ENCODE measurements at regions not wholly inside any gene's neighbourhood (a gene's known extent, or its start where the extent isn't known, plus 50 kb on each side); places are given as distances from the start of the nearest gene placed in this dataset.

GRCh38 chr1:61609040-61609439 is 115.9 kb downstream of the TM2D1 start:
- Histone ChIP-seq H3K9ac (ENCODE audit: insufficient read depth in 1 of 2, low read length in 2 of 2) (no peak overlapping the region), H3K4me3 (no peak overlapping the region), H3K27ac (ENCODE audit: low read depth in 1 of 2, low read length in 1 of 2) (no peak overlapping the region), H3K4me1 (ENCODE audit: control insufficient read depth in 5 of 5, insufficient read depth in 5 of 5, low read length in 5 of 5) (peaks cover 0 to 1% (median 0%) of the 10 kb centered on the region in 5 donors), H3K27me3 (ENCODE audit: control insufficient read depth in 3 of 3, insufficient read depth in 3 of 3, low read length in 2 of 3) (no peaks in the 10 kb centered on the region), H3K9me3 (ENCODE audit: control insufficient read depth in 4 of 4, insufficient read depth in 3 of 4, low read length in 3 of 4) (no peaks in the 10 kb centered on the region), H3K36me3 (ENCODE audit: control insufficient read depth in 4 of 4, insufficient read depth in 4 of 4, low read length in 4 of 4) (no peaks in the 10 kb centered on the region)
- no peak for TF ChIP-seq CTCF (IDR thresholded peaks at IDR 0.05; ENCODE audit: control extremely low read depth, extremely low read depth)
- DNase-seq (no peak), ATAC-seq (ENCODE audit: insufficient read depth, low FRiP score) (no peak)
- WGBS, 2 donors, result 94 to 97% methylated on average over 3 of the region's 3 CpGs

- H3K9me3 ChIP-seq (ENCODE audit: control insufficient read depth in 4 of 4, insufficient read depth in 3 of 4, low read length in 3 of 4), result no peaks in the 10 kb centered on the region
- 91% methylated on average over 7 of the region's 7 CpGs for WGBS, 2 donors
- H3K9ac ChIP-seq (ENCODE audit: insufficient read depth in 1 of 2, low read length in 2 of 2), result no peak overlapping the region
- H3K4me3 ChIP-seq, result no peak overlapping the region
- DNase-seq, result no peak
- peak overlapping the region in 1 of 2 donors; percentile 26 for H3K27ac ChIP-seq (ENCODE audit: low read depth in 1 of 2, low read length in 1 of 2)
- H3K36me3 ChIP-seq (ENCODE audit: control insufficient read depth in 4 of 4, insufficient read depth in 4 of 4, low read length in 4 of 4), result no peaks in the 10 kb centered on the region
- no peak for ATAC-seq (ENCODE audit: insufficient read depth, low FRiP score)
- H3K27me3 ChIP-seq (ENCODE audit: control insufficient read depth in 3 of 3, insufficient read depth in 3 of 3, low read length in 2 of 3), result no peaks in the 10 kb centered on the region
- peaks cover 0 to 1% (median 0%) of the 10 kb centered on the region in 5 donors for H3K4me1 ChIP-seq (ENCODE audit: control insufficient read depth in 5 of 5, insufficient read depth in 5 of 5, low read length in 5 of 5)
- TF ChIP-seq CTCF (IDR thresholded peaks at IDR 0.05; ENCODE audit: control extremely low read depth, extremely low read depth), result no peak
Observed at GRCh38 chr1:61607448-61607847, 117.5 kb downstream of the TM2D1 start.

- no peak overlapping the region for H3K9ac ChIP-seq (ENCODE audit: insufficient read depth in 1 of 2, low read length in 2 of 2)
- WGBS, 2 donors, result 65 to 78% methylated on average over 15 of the region's 15 CpGs
- no peak overlapping the region for H3K4me3 ChIP-seq
Observed at GRCh38 chr1:61606448-61607312, 118.3 kb downstream of the TM2D1 start.

More at GRCh38 chr1:61606448-61607312, 118.3 kb downstream of the TM2D1 start:
- H3K36me3 ChIP-seq (ENCODE audit: control insufficient read depth in 4 of 4, insufficient read depth in 4 of 4, low read length in 4 of 4), result no peaks in the 10 kb centered on the region
- H3K27me3 ChIP-seq (ENCODE audit: control insufficient read depth in 3 of 3, insufficient read depth in 3 of 3, low read length in 2 of 3), result no peaks in the 10 kb centered on the region
- DNase-seq (no peak), ATAC-seq (ENCODE audit: insufficient read depth, low FRiP score) (peak; percentile 56)
- H3K27ac ChIP-seq (ENCODE audit: low read depth in 1 of 2, low read length in 1 of 2), result peak overlapping the region; percentile 26 to 61
- peaks cover 0 to 1% (median 0%) of the 10 kb centered on the region in 5 donors for H3K4me1 ChIP-seq (ENCODE audit: control insufficient read depth in 5 of 5, insufficient read depth in 5 of 5, low read length in 5 of 5)
- TF ChIP-seq CTCF (IDR thresholded peaks at IDR 0.05; ENCODE audit: control extremely low read depth, extremely low read depth), result no peak
- H3K9me3 ChIP-seq (ENCODE audit: control insufficient read depth in 4 of 4, insufficient read depth in 3 of 4, low read length in 3 of 4), result no peaks in the 10 kb centered on the region

All from lung (tissue), 11 donors.